Activated CD4-positive, alpha-beta T cell treated with anti-CD3 and anti-CD28 coated beads for 36 hours (primary cell): ENCODE measurements at regions not wholly inside any gene's neighbourhood (a gene's known extent, or its start where the extent isn't known, plus 50 kb on each side); places are given as distances from the start of the nearest gene placed in this dataset.
"Not testable (repeated sequence)": the region's sequence is repeated elsewhere in the genome, so short reads cannot be mapped to it uniquely, and the experiment has no call there.

Experiments
- ATAC-seq: fragments of 200-7000 bp; cut with Tn5 transposase; one replicate; pipeline ENCODE4 v1.10.0; 2021; ENCODE audit warnings: mild to moderate bottlenecking, moderate library complexity
- CTCF ChIA-PET: fragments of 350-600 bp; sonication (Branson Sonifier 250); formaldehyde crosslinking; loops from one replicate; lab custom pipeline; 2021; ENCODE audit warnings: antibody characterized with exemption; lab: Charles Lee
- POLR2A ChIA-PET: fragments of 350-600 bp; sonication (Branson Sonifier 250); formaldehyde crosslinking; loops from one replicate; lab custom pipeline; 2021; ENCODE audit warnings: antibody characterized with exemption, inconsistent platforms; lab: Charles Lee
- DNase-seq: peaks from one replicate; pipeline ENCODE4 v3.0.0-alpha.2; 2020
- H3K27ac Mint-ChIP-seq: one replicate; pipeline ENCODE4 v1.8.0; 2021; ENCODE audit warnings: mixed read lengths
- H3K27me3 Mint-ChIP-seq: one replicate; pipeline ENCODE4 v1.8.0; 2021; ENCODE audit warnings: mixed read lengths
- H3K36me3 Mint-ChIP-seq: one replicate; pipeline ENCODE4 v1.8.0; 2021; ENCODE audit warnings: low read depth, mixed read lengths
- H3K4me1 Mint-ChIP-seq: one replicate; pipeline ENCODE4 v1.8.0; 2021; ENCODE audit warnings: mixed read lengths
- H3K4me3 Mint-ChIP-seq: one replicate; pipeline ENCODE4 v1.8.0; 2021; ENCODE audit warnings: mild to moderate bottlenecking, moderate library complexity, mixed read lengths
- H3K9me3 Mint-ChIP-seq: one replicate; pipeline ENCODE4 v1.8.0; 2021; ENCODE audit warnings: low read depth, mixed read lengths
- intact Hi-C, 2 experiments: fragments of 100-400 bp; cut with DNase I in 1 of 2; cut with micrococcal nuclease in 1 of 2; formaldehyde crosslinking; loops; one replicate each; pipeline versions ENCODE4 v1.14.2 to v1.15.1; 2022 to 2024; cut with DNase I, micrococcal nuclease

DNA sequence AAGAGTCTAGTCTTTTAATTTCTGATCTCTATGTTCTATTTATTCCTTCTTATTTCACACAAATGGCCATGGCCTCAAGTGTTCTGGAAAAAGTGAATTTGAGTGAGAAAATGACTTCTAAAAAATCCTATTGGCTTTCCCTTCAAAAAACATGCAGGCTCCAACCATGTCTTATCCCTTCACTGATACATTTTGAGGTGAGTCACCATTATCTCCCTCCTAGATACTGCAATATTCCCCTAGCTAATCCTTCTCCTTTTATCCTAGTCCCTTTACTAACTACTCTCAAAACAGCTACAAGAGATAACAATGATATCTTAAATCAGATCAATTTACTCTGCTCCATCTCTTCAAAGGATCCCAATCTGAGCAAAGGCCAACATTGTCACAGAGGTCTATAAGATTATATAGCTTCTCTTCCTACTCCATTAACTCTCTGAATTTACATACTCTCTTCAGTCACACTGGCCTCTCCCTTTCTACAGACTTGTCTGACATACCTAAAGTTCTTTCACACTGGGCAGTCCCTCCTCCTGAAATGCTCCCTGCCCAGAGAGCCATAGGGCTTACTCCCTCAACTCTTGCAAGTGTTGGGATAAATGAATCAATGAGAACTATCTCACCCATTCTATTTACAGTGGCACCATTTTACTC is 129.2 kb downstream of the TENT5A start:
- POLR2A ChIA-PET, result no interaction called here
- DNase-seq (no peak), ATAC-seq (no peak)
- Mint-ChIP-seq H3K27ac (no peak overlapping the region), H3K36me3 (no peaks in the 10 kb centered on the region), H3K9me3 (peaks cover 5% of the 10 kb centered on the region), H3K4me1 (no peaks in the 10 kb centered on the region), H3K27me3 (no peaks in the 10 kb centered on the region), H3K4me3 (no peak overlapping the region)
- intact Hi-C loops, result no loop called here
- CTCF ChIA-PET, result no interaction called here

DNA sequence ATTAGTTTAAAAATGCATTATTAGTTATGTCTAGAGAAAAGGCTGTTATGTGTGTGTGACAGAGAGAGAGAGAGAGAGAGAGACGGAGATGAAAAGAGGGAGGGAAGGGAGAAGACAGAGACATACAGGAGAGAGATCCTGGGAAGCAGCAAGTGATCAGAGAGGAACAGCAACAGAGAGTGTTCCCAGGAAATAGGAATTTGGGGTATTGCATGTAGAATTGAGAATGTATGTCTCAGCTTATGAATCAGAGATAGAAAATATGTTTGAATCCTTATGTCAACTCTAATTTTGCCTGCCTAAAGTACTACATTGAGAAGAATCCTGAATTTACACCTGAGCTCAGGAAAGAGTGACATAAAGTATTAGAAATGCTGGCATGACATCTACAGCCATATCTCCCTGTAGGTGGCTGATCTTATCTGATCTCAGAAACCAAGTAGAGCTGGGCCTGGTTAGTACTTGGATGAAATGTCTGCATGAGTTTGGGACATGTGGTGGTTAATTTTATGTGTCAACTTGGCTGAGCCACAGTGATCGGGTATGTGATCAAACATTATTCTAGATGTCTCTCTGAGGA is 130.6 kb downstream of the TENT5A start:
- intact Hi-C loops, result no loop called here
- Mint-ChIP-seq H3K9me3 (peaks cover 5% of the 10 kb centered on the region), H3K36me3 (no peaks in the 10 kb centered on the region)

DNA sequence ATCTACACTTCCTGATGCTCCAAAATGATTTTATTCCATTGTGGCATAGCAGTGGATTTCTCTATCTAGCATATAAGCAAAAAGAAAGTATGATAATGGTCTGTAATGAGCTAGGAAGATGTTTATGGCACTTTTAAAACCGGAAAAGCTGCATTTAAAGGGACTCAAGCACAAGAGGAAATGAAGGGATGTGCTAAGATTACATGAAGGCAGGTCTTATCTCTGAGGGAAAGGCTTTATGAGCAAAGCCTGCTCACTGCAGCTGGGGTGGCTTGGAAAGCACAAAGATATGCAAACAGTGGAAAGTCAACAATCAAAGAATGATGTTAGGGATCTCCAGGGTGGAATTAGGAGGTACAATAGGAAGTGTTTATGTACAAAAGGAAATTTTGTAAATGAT is 138.2 kb downstream of the TENT5A start:
- Mint-ChIP-seq H3K4me1 (peaks cover 2% of the 10 kb centered on the region), H3K4me3 (no peak overlapping the region)

More for the DNA sequence above, 130.6 kb downstream of the TENT5A start:
- Mint-ChIP-seq H3K4me1 (no peaks in the 10 kb centered on the region), H3K27me3 (no peaks in the 10 kb centered on the region), H3K4me3 (no peak overlapping the region), H3K27ac (no peak overlapping the region)
- no peak for ATAC-seq
- CTCF ChIA-PET, result no interaction called here
- no peak for DNase-seq
- POLR2A ChIA-PET, result no interaction called here

DNA sequence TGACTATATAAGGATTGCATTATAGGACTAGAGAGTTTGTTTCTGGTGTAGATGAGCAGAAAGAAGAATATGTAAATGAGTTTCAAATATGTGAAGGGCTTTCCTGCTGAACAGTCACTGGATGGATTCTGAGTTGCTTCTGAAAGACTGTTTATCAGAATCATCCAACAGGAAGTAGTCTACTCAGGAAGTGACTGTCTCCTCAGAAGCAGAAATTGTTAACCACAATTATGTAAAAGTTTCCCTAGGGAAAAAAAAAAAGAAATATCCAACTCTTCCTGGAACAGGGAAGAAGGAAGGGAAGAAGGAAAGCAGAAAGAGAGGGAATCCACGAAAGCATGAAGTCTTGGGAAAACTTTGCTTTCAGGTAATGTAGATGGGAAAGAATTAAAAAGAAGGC is 138.9 kb downstream of the TENT5A start:
- Mint-ChIP-seq H3K27me3 (no peaks in the 10 kb centered on the region), H3K4me1 (peaks cover 2% of the 10 kb centered on the region), H3K4me3 (no peak overlapping the region), H3K27ac (no peak overlapping the region), H3K9me3 (no peaks in the 10 kb centered on the region), H3K36me3 (no peaks in the 10 kb centered on the region)
- ATAC-seq (no peak), DNase-seq (no peak)
- ChIA-PET POLR2A (no interaction called here), CTCF (no interaction called here)
- intact Hi-C loops, result no loop called here

More for the DNA sequence above, 138.2 kb downstream of the TENT5A start:
- Mint-ChIP-seq H3K27me3 (no peaks in the 10 kb centered on the region), H3K27ac (no peak overlapping the region), H3K36me3 (no peaks in the 10 kb centered on the region), H3K9me3 (no peaks in the 10 kb centered on the region)
- POLR2A ChIA-PET, result no interaction called here
- intact Hi-C loops, result no loop called here
- CTCF ChIA-PET, result no interaction called here
- no peak for ATAC-seq
- no peak for DNase-seq

DNA sequence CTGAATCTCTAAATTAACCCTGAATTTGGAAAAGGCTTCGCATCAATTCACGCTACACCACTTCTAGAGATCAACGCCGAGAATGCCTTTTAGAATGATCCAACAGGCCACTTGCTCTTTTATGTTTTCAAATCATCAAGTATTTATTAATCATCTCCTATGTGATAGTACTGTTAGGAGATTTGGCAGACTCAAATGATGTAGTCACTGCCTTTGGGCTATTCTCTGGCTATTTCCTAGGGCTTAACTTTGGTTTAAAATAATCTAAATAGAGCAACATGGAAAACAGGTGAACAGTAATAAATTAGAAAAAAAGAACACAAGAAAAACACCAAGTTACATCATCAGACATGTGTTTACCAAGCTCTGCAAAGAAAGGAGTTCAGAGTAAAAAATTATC is 140.3 kb downstream of the TENT5A start:
- ChIA-PET CTCF (no interaction called here), POLR2A (no interaction called here)
- peaks cover 2% of the 10 kb centered on the region for H3K4me1 Mint-ChIP-seq
- H3K9me3 Mint-ChIP-seq, result peaks cover 4% of the 10 kb centered on the region
- H3K27me3 Mint-ChIP-seq, result no peaks in the 10 kb centered on the region
- no peaks in the 10 kb centered on the region for H3K36me3 Mint-ChIP-seq
- no peak overlapping the region for H3K4me3 Mint-ChIP-seq
- H3K27ac Mint-ChIP-seq, result no peak overlapping the region
- intact Hi-C loops, result no loop called here
- DNase-seq, result no peak
- ATAC-seq, result no peak

DNA sequence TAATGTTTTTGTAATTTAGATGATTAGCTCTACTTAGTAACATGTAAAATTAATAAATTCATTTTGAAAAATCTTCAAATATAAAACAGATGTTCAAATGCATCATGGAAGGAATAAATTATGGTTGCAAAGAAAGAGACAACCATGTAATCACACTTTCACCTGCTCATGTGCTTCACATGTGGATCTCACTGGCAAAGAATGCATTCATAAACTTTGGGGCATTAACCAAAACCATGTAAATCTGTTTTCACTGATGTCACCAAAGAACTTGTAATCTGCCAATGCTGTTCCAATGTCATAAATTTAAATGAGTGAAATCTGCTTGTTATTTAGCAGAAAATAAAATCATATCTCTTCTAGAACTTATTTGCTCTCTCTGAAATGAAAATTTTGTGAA is 142.7 kb downstream of the TENT5A start:
- ChIA-PET POLR2A (no interaction called here), CTCF (no interaction called here)
- intact Hi-C loops, result no loop called here
- peaks cover 2% of the 10 kb centered on the region for H3K4me1 Mint-ChIP-seq
- ATAC-seq (no peak), DNase-seq (no peak)
- no peaks in the 10 kb centered on the region for H3K27me3 Mint-ChIP-seq
- H3K27ac Mint-ChIP-seq, result no peak overlapping the region
- no peak overlapping the region for H3K4me3 Mint-ChIP-seq
- peaks cover 4% of the 10 kb centered on the region for H3K9me3 Mint-ChIP-seq
- no peaks in the 10 kb centered on the region for H3K36me3 Mint-ChIP-seq

DNA sequence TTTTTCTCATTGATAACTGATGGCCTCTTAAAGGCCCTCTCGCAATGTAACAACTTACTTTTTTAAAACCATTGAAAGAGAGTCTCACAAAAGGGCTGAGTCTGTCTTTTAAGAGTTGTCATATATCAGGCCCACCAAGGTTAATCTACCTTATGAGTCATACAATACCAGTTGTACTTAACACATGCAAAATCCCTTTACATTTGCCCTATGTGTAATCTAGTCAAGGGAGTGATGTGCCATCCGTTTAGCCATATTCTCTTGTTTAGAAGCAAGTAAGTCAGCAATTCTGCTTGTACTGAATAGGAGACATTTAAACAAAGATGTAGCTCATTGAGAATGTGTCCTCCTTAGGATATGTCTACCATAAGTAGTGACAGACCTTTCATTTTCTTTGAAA is 143.7 kb downstream of the TENT5A start:
- Mint-ChIP-seq H3K36me3 (no peaks in the 10 kb centered on the region), H3K9me3 (peaks cover 7% of the 10 kb centered on the region), H3K4me1 (peaks cover 2% of the 10 kb centered on the region), H3K27me3 (no peaks in the 10 kb centered on the region), H3K27ac (no peak overlapping the region), H3K4me3 (no peak overlapping the region)
- ChIA-PET CTCF (interaction anchor here (0.8 kb wide), 1 partner anchor 966 kb away, joined by 3 read pairs; no protein-coding TSS in a partner anchor), POLR2A (no interaction called here)
- no peak for ATAC-seq
- intact Hi-C loops, result no loop called here
- DNase-seq, result no peak

DNA sequence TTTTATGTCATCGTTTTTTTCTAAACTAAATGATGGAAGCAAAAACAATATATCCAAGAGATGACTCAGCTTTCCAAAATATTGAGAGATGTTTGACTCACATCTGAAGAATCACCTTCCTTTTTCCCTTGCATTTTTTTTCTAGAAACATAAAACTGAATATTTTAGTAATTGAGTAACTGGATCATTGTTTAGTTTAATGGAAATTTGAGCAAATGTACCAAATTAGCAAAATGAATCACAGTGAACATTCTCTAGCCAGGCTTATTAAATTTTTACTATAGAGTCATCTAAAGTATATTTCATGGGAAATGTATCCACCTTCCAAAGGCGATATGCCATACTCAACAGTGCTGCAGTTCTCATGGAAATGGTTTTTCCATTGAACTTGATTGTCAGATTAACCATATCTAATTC is 145.5 kb downstream of the TENT5A start:
- no peak for DNase-seq
- ChIA-PET POLR2A (no interaction called here), CTCF (no interaction called here)
- no peak overlapping the region for H3K27ac Mint-ChIP-seq
- intact Hi-C loops, result no loop called here
- H3K4me3 Mint-ChIP-seq, result no peak overlapping the region
- H3K9me3 Mint-ChIP-seq, result peaks cover 12% of the 10 kb centered on the region
- no peak for ATAC-seq
- H3K4me1 Mint-ChIP-seq, result no peaks in the 10 kb centered on the region
- H3K36me3 Mint-ChIP-seq, result no peaks in the 10 kb centered on the region
- H3K27me3 Mint-ChIP-seq, result no peaks in the 10 kb centered on the region

DNA sequence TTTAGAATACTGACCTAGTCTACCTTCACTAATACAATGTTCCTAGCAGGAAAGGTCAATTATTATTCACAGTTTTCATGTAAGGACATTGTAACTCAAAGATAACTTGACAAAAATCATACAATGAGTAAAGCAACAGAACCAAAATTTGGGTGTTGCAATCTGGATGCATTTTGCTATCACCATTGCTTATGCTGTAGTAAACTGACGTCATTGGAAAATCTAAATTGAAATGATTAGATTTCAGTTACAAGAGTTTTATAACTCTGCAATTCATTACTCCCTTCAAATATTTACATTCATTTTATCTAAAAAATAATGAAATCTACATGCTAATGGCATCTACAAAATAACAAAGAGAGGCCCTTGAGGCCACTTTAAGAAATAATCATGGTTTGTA is 147.0 kb downstream of the TENT5A start:
- DNase-seq (no peak), ATAC-seq (no peak)
- peaks cover 14% of the 10 kb centered on the region for H3K9me3 Mint-ChIP-seq
- no peak overlapping the region for H3K4me3 Mint-ChIP-seq
- H3K27me3 Mint-ChIP-seq, result no peaks in the 10 kb centered on the region
- ChIA-PET POLR2A (no interaction called here), CTCF (no interaction called here)
- no peaks in the 10 kb centered on the region for H3K36me3 Mint-ChIP-seq
- H3K27ac Mint-ChIP-seq, result no peak overlapping the region
- intact Hi-C loops, result no loop called here
- no peaks in the 10 kb centered on the region for H3K4me1 Mint-ChIP-seq

DNA sequence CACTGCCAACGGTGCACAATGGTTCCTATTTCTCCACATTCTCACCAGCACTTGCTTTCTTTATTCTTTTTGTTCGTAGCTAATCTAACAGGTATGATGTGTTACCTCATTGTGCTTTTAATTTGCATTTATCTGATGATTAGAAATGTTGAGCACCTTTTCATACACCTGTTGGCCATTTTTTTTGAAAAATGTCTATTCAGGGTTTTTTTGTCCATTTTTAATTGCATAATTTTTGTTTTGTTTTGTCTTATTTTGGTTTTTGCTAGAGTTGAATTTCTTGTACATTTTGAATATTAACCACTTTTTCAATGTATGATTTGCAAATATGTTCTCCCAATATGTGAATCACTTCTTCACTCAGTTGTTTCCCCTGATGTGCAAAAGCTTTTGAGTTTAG is 150.6 kb downstream of the TENT5A start:
- Mint-ChIP-seq H3K4me1 (no peaks in the 10 kb centered on the region), H3K9me3 (peaks cover 11% of the 10 kb centered on the region), H3K27me3 (no peaks in the 10 kb centered on the region), H3K36me3 (no peaks in the 10 kb centered on the region), H3K27ac (no peak overlapping the region), H3K4me3 (no peak overlapping the region)
- ChIA-PET CTCF (no interaction called here), POLR2A (no interaction called here)
- no peak for ATAC-seq
- DNase-seq, result no peak
- intact Hi-C loops, result no loop called here

DNA sequence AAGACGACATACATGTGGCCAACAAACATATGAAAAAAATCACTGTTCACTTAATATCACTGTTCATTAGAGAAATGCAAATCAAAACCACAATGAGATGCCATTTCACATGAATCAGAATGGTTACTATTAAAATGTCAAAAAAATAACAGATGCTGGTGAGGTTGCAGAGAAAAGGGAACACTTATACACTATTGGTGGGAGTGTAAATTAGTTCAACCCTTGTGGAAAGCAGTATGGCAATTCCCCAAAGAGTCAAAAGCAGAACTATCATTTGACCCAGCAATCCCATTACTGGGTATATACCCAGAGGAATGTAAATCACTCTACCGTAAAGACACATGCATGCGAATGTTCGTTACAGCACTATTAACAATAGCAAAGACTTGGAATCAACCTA is 152.0 kb downstream of the TENT5A start:
- peaks cover 11% of the 10 kb centered on the region for H3K9me3 Mint-ChIP-seq
- ATAC-seq, H3K4me1 Mint-ChIP-seq, POLR2A ChIA-PET, H3K27me3 Mint-ChIP-seq, intact Hi-C loops, H3K4me3 Mint-ChIP-seq, H3K27ac Mint-ChIP-seq, H3K36me3 Mint-ChIP-seq, CTCF ChIA-PET, DNase-seq: not testable (repeated sequence)

DNA sequence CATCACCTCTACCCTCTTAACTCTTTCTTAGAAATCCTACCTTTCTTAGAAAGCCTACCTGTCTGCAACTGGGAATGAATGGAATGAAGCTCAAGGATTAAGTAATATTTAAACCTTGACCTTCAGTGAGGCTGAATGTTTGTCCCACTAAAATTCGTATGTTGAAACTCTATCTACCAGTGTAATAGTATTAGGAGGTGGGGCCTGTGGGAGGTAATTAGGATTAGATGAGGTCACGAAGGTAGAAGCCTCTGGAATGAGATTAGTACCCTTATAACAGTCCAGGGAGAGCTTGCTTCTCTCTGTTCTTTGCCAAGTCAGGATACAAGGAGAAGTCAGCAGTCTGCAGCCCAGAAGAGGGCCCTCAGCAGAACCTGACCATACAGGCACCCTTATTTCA is 158.0 kb downstream of the TENT5A start:
- POLR2A ChIA-PET, result no interaction called here
- H3K4me1 Mint-ChIP-seq, result no peaks in the 10 kb centered on the region

More for the DNA sequence above, 158.0 kb downstream of the TENT5A start:
- H3K36me3 Mint-ChIP-seq, result no peaks in the 10 kb centered on the region
- no peak overlapping the region for H3K27ac Mint-ChIP-seq
- H3K4me3 Mint-ChIP-seq, result no peak overlapping the region
- no peak for ATAC-seq
- CTCF ChIA-PET, result no interaction called here
- no peaks in the 10 kb centered on the region for H3K27me3 Mint-ChIP-seq
- no peak for DNase-seq
- intact Hi-C loops, result no loop called here
- H3K9me3 Mint-ChIP-seq, result peaks cover 1% of the 10 kb centered on the region
